Esophagus squamous epithelium (tissue), 5 donors: ENCODE measurements at regions not wholly inside any gene's neighbourhood (a gene's known extent, or its start where the extent isn't known, plus 50 kb on each side); places are given as distances from the start of the nearest gene placed in this dataset.

ENCODE experiments used
- DNase-seq: peaks from one replicate; lab custom pipeline; 2025; lab: John Stamatoyannopoulos, UW
- H3K27ac ChIP-seq, 4 donors: fragments of 200-600 bp; sonication (generic); one replicate each; pipeline ENCODE4 v1.5.1; 2016 to 2019; ENCODE audit warnings: mild to moderate bottlenecking in 1 of 4
- H3K27me3 ChIP-seq, 4 donors: fragments of 200-600 bp; sonication (generic); 1 replicate in 3 of 4; 2 replicates in 1 of 4; pipeline versions ENCODE4 v1.5.1 to v1.6.0; 2017 to 2021; ENCODE audit warnings: antibody characterized with exemption in 1 of 4
- H3K36me3 ChIP-seq, 3 donors: fragments of 200-600 bp; sonication (generic); one replicate each; pipeline ENCODE4 v1.5.1; 2016 to 2019
- H3K4me1 ChIP-seq, 3 donors: fragments of 200-600 bp; sonication (generic); one replicate each; pipeline ENCODE4 v1.5.1; 2017 to 2019
- H3K4me3 ChIP-seq, 4 donors: fragments of 200-600 bp; sonication (generic); 1 replicate in 3 of 4; 2 replicates in 1 of 4; pipeline ENCODE4 v1.5.1; 2016 to 2019; ENCODE audit warnings: mild to moderate bottlenecking in 2 of 4, moderate library complexity in 1 of 4
- H3K9me3 ChIP-seq, 3 donors: fragments of 200-600 bp; sonication (generic); one replicate each; pipeline ENCODE4 v1.5.1; 2016 to 2019
- CTCF ChIP-seq, 6 experiments: fragments of 450-650 bp in 4 of 6; fragments of 200-600 bp in 2 of 6; sonication (generic) in 2 of 6; IDR thresholded peaks; one replicate each; pipeline ENCODE4 v1.5.1; 2016 to 2019; ENCODE audit warnings: antibody characterized with exemption in 6 of 6, mild to moderate bottlenecking in 4 of 6, moderate library complexity in 4 of 6
- POLR2A ChIP-seq, 4 donors: fragments of 450-650 bp; IDR thresholded peaks; one replicate each; pipeline ENCODE4 v1.6.1; 2017; ENCODE audit warnings: antibody characterized with exemption in 4 of 4, mild to moderate bottlenecking in 4 of 4, moderate library complexity in 3 of 4
- WGBS, 2 donors: methylation state at CpG; one replicate each; pipeline ENCODE4 v1.1.5; 2018; 5-methylcytosine and 5-hydroxymethylcytosine counted together
- intact Hi-C: fragments of 100-400 bp; cut with DNase I; formaldehyde crosslinking; loops from one replicate; pipeline ENCODE4 v1.15.0; 2022
- donor health status: DM: yes; HTN: yes; CAD: no.

GRCh38 chr3:86661817-86662216 is 329.1 kb downstream of the VGLL3 start:
- 47 to 65% methylated on average over 2 of the region's 2 CpGs for WGBS, 2 donors
- H3K27me3 ChIP-seq = no peaks in the 10 kb centered on the region
- H3K9me3 ChIP-seq = no peaks in the 10 kb centered on the region
- H3K4me1 ChIP-seq = no peaks in the 10 kb centered on the region
- no peak for DNase-seq
- no peaks in the 10 kb centered on the region for H3K36me3 ChIP-seq
- H3K27ac ChIP-seq = no peak overlapping the region
- H3K4me3 ChIP-seq = no peak overlapping the region
- TF ChIP-seq CTCF (IDR thresholded peaks at IDR 0.05) = no peak
- TF ChIP-seq POLR2A (IDR thresholded peaks at IDR 0.05) = no peak
- intact Hi-C loops = no loop called here

- no peak for DNase-seq
- TF ChIP-seq POLR2A (IDR thresholded peaks at IDR 0.05) (no peak), CTCF (IDR thresholded peaks at IDR 0.05) (no peak)
- H3K27me3 ChIP-seq = no peaks in the 10 kb centered on the region
- H3K27ac ChIP-seq = no peak overlapping the region
- 19 to 32% methylated on average over 1 of the region's 1 CpG for WGBS, 2 donors
- no peaks in the 10 kb centered on the region for H3K36me3 ChIP-seq
- no peaks in the 10 kb centered on the region for H3K9me3 ChIP-seq
- H3K4me1 ChIP-seq = no peaks in the 10 kb centered on the region
- H3K4me3 ChIP-seq = no peak overlapping the region
- intact Hi-C loops = no loop called here
Observed at GRCh38 chr3:86658876-86659275, 332.1 kb downstream of the VGLL3 start.

GRCh38 chr3:86654806-86655460 is 336.0 kb downstream of the VGLL3 start:
- Histone ChIP-seq H3K4me3 (no peak overlapping the region), H3K4me1 (no peaks in the 10 kb centered on the region), H3K9me3 (no peaks in the 10 kb centered on the region), H3K27me3 (no peaks in the 10 kb centered on the region), H3K27ac (no peak overlapping the region), H3K36me3 (no peaks in the 10 kb centered on the region)
- intact Hi-C loops = no loop called here
- 68 to 69% methylated on average over 6 of the region's 6 CpGs for WGBS, 2 donors
- TF ChIP-seq CTCF (IDR thresholded peaks at IDR 0.05) (no peak), POLR2A (IDR thresholded peaks at IDR 0.05) (no peak)
- DNase-seq = no peak

- 53 to 60% methylated on average over 6 of the region's 6 CpGs for WGBS, 2 donors
- DNase-seq = no peak
- intact Hi-C loops = no loop called here
Observed at GRCh38 chr3:86653661-86654205, 337.2 kb downstream of the VGLL3 start.

More at GRCh38 chr3:86653661-86654205, 337.2 kb downstream of the VGLL3 start:
- Histone ChIP-seq H3K4me3 (no peak overlapping the region), H3K27me3 (no peaks in the 10 kb centered on the region), H3K4me1 (no peaks in the 10 kb centered on the region), H3K9me3 (no peaks in the 10 kb centered on the region), H3K27ac (no peak overlapping the region), H3K36me3 (no peaks in the 10 kb centered on the region)
- TF ChIP-seq CTCF (IDR thresholded peaks at IDR 0.05) (no peak), POLR2A (IDR thresholded peaks at IDR 0.05) (no peak)
